ENCODE measurements at regions not wholly inside any gene's neighbourhood (a gene's known extent, or its start where the extent isn't known, plus 50 kb on each side); places are given as distances from the start of the nearest gene placed in this dataset.

DNA sequence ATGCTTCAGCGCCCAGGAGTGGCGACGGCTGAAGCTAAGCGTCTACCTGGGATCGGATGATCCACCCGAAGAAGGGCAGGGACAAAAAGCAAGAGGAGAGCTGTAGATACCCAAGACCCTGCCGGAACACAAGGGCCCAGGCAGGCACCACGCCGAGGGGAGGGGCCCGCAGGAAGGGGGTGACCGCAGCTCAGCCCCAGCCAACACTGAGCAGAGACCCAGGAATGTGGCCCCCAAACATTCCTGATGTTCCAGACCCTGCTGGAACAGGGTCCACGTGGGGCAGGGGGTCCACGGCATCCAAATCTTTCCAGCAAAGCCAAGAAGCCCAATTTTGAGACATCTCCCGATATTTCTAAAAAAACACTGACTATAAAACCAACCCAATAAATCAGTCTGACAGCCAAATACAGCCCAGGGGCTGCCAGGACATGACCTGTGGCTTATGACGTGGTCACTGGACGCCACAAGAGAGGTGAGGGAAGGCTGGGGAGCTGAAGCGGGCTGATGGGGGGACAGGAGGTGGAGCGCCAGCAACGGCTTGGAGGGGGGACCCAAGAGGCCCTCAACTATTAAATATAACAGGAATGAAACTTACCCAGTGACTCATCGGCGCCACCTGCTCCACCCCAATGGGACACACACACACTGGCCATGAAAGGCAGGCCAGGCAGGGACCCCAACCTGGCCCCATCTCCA is 58.9 kb downstream of the NCOR2 start:
- peak in 1 of 2 experiments; percentile 26 for DNase-seq (ENCODE audit: low read depth in 1 of 2, low spot score in 1 of 2)
- H3K27ac ChIP-seq (replicated peaks): no peak overlapping the region
- no peaks in the 10 kb centered on the region for H3K27me3 ChIP-seq (ENCODE audit: insufficient read depth, poor library complexity, severe bottlenecking)
- no peak for TF ChIP-seq SPI1 (IDR thresholded peaks at IDR 0.05; ENCODE audit: borderline replicate concordance, low read depth)
- no peak overlapping the region for H3K4me3 ChIP-seq (replicated peaks; ENCODE audit: insufficient read depth, low read length)

GRCh38 chr12:124507188-124508109 is 60.0 kb downstream of the NCOR2 start:
- DNase-seq (ENCODE audit: low read depth in 1 of 2, low spot score in 1 of 2): no peak
- H3K4me3 ChIP-seq (replicated peaks; ENCODE audit: insufficient read depth, low read length): no peak overlapping the region
- peak overlapping the region; percentile 66 for H3K27ac ChIP-seq (replicated peaks)
- no peaks in the 10 kb centered on the region for H3K27me3 ChIP-seq (ENCODE audit: insufficient read depth, poor library complexity, severe bottlenecking)
- TF ChIP-seq GABPA (IDR thresholded peaks at IDR 0.05; ENCODE audit: low read depth): no peak
- no peak for TF ChIP-seq SPI1 (IDR thresholded peaks at IDR 0.05; ENCODE audit: borderline replicate concordance, low read depth)
- TF ChIP-seq POLR2AphosphoS5 (IDR thresholded peaks at IDR 0.05; ENCODE audit: low read depth): no peak
- TF ChIP-seq, protein P1, sequence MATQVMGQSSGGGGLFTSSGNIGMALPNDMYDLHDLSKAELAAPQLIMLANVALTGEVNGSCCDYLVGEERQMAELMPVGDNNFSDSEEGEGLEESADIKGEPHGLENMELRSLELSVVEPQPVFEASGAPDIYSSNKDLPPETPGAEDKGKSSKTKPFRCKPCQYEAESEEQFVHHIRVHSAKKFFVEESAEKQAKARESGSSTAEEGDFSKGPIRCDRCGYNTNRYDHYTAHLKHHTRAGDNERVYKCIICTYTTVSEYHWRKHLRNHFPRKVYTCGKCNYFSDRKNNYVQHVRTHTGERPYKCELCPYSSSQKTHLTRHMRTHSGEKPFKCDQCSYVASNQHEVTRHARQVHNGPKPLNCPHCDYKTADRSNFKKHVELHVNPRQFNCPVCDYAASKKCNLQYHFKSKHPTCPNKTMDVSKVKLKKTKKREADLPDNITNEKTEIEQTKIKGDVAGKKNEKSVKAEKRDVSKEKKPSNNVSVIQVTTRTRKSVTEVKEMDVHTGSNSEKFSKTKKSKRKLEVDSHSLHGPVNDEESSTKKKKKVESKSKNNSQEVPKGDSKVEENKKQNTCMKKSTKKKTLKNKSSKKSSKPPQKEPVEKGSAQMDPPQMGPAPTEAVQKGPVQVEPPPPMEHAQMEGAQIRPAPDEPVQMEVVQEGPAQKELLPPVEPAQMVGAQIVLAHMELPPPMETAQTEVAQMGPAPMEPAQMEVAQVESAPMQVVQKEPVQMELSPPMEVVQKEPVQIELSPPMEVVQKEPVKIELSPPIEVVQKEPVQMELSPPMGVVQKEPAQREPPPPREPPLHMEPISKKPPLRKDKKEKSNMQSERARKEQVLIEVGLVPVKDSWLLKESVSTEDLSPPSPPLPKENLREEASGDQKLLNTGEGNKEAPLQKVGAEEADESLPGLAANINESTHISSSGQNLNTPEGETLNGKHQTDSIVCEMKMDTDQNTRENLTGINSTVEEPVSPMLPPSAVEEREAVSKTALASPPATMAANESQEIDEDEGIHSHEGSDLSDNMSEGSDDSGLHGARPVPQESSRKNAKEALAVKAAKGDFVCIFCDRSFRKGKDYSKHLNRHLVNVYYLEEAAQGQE (IDR thresholded peaks at IDR 0.05; ENCODE audit: insufficient replicate concordance, low read depth): no peak
- TF ChIP-seq CTCF (IDR thresholded peaks at IDR 0.05; ENCODE audit: insufficient read depth, low read length): no peak

DNA sequence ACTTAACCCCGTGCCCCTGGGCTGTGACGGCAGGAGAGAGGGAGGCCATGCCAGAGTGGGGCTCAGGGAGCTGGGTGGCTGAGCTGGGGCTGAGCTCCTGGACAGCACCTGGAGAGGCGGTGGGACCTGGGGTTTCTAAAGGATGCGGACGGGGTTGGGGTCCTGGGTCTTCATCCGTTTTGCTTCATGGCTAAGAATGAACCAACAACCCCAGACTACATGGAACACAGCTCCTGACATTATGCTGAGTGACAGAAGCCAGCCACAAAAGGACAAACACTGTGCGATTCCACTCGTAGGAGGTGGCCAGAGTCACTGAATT is 60.6 kb downstream of the NCOR2 start:
- H3K27me3 ChIP-seq (ENCODE audit: insufficient read depth, poor library complexity, severe bottlenecking): no peaks in the 10 kb centered on the region
- no peak for DNase-seq (ENCODE audit: low read depth in 1 of 2, low spot score in 1 of 2)
- H3K27ac ChIP-seq (replicated peaks): peak overlapping the region; percentile 66
- TF ChIP-seq CTCF (IDR thresholded peaks at IDR 0.05; ENCODE audit: insufficient read depth, low read length) (no peak), GABPA (IDR thresholded peaks at IDR 0.05; ENCODE audit: low read depth) (no peak), POLR2AphosphoS5 (IDR thresholded peaks at IDR 0.05; ENCODE audit: low read depth) (no peak), SPI1 (IDR thresholded peaks at IDR 0.05; ENCODE audit: borderline replicate concordance, low read depth) (no peak)
- TF ChIP-seq, protein P1 (IDR thresholded peaks at IDR 0.05; ENCODE audit: insufficient replicate concordance, low read depth): no peak
- peak overlapping the region; percentile 16 for H3K4me3 ChIP-seq (replicated peaks; ENCODE audit: insufficient read depth, low read length)

GRCh38 chr12:124506145-124506831 is 61.1 kb downstream of the NCOR2 start:
- H3K4me3 ChIP-seq (replicated peaks; ENCODE audit: insufficient read depth, low read length): peak overlapping the region; percentile 16
- peak; percentile 89 for TF ChIP-seq SPI1 (IDR thresholded peaks at IDR 0.05; ENCODE audit: borderline replicate concordance, low read depth)
- peak; percentile 69 for TF ChIP-seq POLR2AphosphoS5 (IDR thresholded peaks at IDR 0.05; ENCODE audit: low read depth)
- peak; percentile 35; the same call in 1 of the 2 replicates for TF ChIP-seq GABPA (IDR thresholded peaks at IDR 0.05; ENCODE audit: low read depth)
- TF ChIP-seq, protein P1 (IDR thresholded peaks at IDR 0.05; ENCODE audit: insufficient replicate concordance, low read depth): no peak
- peak overlapping the region; percentile 66 for H3K27ac ChIP-seq (replicated peaks)
- peak; percentile 81 to 94 for DNase-seq (ENCODE audit: low read depth in 1 of 2, low spot score in 1 of 2)
- no peaks in the 10 kb centered on the region for H3K27me3 ChIP-seq (ENCODE audit: insufficient read depth, poor library complexity, severe bottlenecking)

Data from HL-60 (cell line).